Keratinocyte (primary cell): ENCODE measurements at regions not wholly inside any gene's neighbourhood (a gene's known extent, or its start where the extent isn't known, plus 50 kb on each side); places are given as distances from the start of the nearest gene placed in this dataset.

ENCODE experiments used
- CTCF ChIP-seq, 3 experiments: IDR thresholded peaks in 1 of 3; conservative IDR thresholded peaks in 1 of 3; optimal IDR thresholded peaks in 1 of 3; 2 replicates in 2 of 3; 3 replicates in 1 of 3; pipeline versions ENCODE3 to v1.5.1; 2011; ENCODE audit warnings: low read length in 3 of 3, mild to moderate bottlenecking in 3 of 3, moderate library complexity in 2 of 3, control low read depth in 1 of 3, inconsistent platforms in 1 of 3; ENCODE audit not compliant: insufficient read depth in 2 of 3; ENCODE audit errors: extremely low read depth in 1 of 3
- EZH2 ChIP-seq: IDR thresholded peaks from one replicate; pipeline ENCODE4 v1.6.1; 2012; ENCODE audit warnings: inconsistent platforms, mild to moderate bottlenecking, low read length, moderate library complexity

DNA sequence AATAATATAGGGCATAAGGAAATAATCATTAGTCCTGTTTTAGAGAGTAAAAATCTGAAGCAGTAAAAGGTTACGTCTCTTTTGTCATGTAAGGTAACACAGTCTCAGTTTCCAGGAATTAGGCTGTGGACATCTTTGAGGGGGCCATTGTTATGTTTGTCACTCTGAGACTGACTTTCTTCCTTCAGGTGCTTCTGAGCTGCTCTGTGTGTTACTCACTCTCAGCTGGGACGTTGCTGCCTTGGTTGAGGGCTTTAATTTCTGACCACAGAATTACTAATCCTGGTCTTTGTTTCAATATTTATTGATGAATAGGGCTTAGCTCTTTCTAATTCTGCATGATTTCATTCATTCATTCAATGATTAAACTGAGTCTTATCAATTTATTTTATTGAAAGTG, 55.9 kb upstream of the SLC38A11 start:
- no peak for TF ChIP-seq CTCF (optimal IDR thresholded peaks at IDR 0.05 in 1 of 3, IDR thresholded peaks at IDR 0.05 in 1 of 3, conservative IDR thresholded peaks at IDR 0.05 in 1 of 3; ENCODE audit: extremely low read depth in 1 of 3, insufficient read depth in 2 of 3, low read length in 3 of 3)
- TF ChIP-seq EZH2 = no peak
